ENCODE measurements at regions not wholly inside any gene's neighbourhood (a gene's known extent, or its start where the extent isn't known, plus 50 kb on each side); places are given as distances from the start of the nearest gene placed in this dataset.

GRCh38 chr6:130600880-130601341 is 226.3 kb upstream of the SMLR1 start:
- DNase-seq, result no peak
- intact Hi-C loops (cut with micrococcal nuclease), result no loop called here
- Mint-ChIP-seq H3K9me3 (peaks cover 4% of the 10 kb centered on the region), H3K27me3 (no peaks in the 10 kb centered on the region), H3K27ac (no peak overlapping the region), H3K4me3 (no peak overlapping the region), H3K36me3 (ENCODE audit: low read depth) (no peaks in the 10 kb centered on the region), H3K4me1 (ENCODE audit: low read depth) (peaks cover 12% of the 10 kb centered on the region)
- no peak for ATAC-seq
- ChIA-PET POLR2A (interaction anchor here (1.0 kb wide), 1 partner anchor 25 kb away, joined by 3 read pairs; no protein-coding TSS in a partner anchor), CTCF (interaction anchor here (0.9 kb wide), 1 partner anchor 134 kb away, joined by 3 read pairs; no protein-coding TSS in a partner anchor)
- no peak for TF ChIP-seq CTCF (IDR thresholded peaks at IDR 0.05)

GRCh38 chr6:130602151-130602770 is 224.9 kb upstream of the SMLR1 start:
- H3K27me3 Mint-ChIP-seq, result no peaks in the 10 kb centered on the region
- ChIA-PET POLR2A (interaction anchor here (1.0 kb wide), 1 partner anchor 26 kb away, joined by 3 read pairs; no protein-coding TSS in a partner anchor), CTCF (no interaction called here)
- no peak overlapping the region for H3K4me3 Mint-ChIP-seq
- intact Hi-C loops (cut with micrococcal nuclease), result no loop called here
- H3K36me3 Mint-ChIP-seq (ENCODE audit: low read depth), result no peaks in the 10 kb centered on the region
- TF ChIP-seq CTCF (IDR thresholded peaks at IDR 0.05), result no peak
- peaks cover 4% of the 10 kb centered on the region for H3K9me3 Mint-ChIP-seq
- DNase-seq (peak; percentile 12), ATAC-seq (peak; percentile 91)
- H3K27ac Mint-ChIP-seq, result peak overlapping the region; percentile 26
- peaks cover 12% of the 10 kb centered on the region for H3K4me1 Mint-ChIP-seq (ENCODE audit: low read depth)

- H3K27me3 Mint-ChIP-seq, result no peaks in the 10 kb centered on the region
- peaks cover 4% of the 10 kb centered on the region for H3K9me3 Mint-ChIP-seq
- no peaks in the 10 kb centered on the region for H3K36me3 Mint-ChIP-seq (ENCODE audit: low read depth)
- DNase-seq, result no peak
- ChIA-PET POLR2A (no interaction called here), CTCF (no interaction called here)
- no peak for ATAC-seq
- H3K4me1 Mint-ChIP-seq (ENCODE audit: low read depth), result peaks cover 12% of the 10 kb centered on the region
- intact Hi-C loops (cut with micrococcal nuclease), result no loop called here
- H3K4me3 Mint-ChIP-seq, result no peak overlapping the region
- TF ChIP-seq CTCF (IDR thresholded peaks at IDR 0.05), result no peak
- H3K27ac Mint-ChIP-seq, result no peak overlapping the region
Observed at GRCh38 chr6:130603391-130603790, 223.8 kb upstream of the SMLR1 start.

GRCh38 chr6:130604841-130605399 is 222.3 kb upstream of the SMLR1 start:
- POLR2A ChIA-PET, result no interaction called here

More at GRCh38 chr6:130604841-130605399, 222.3 kb upstream of the SMLR1 start:
- CTCF ChIA-PET, result no interaction called here
- DNase-seq (no peak), ATAC-seq (no peak)
- TF ChIP-seq CTCF (IDR thresholded peaks at IDR 0.05), result no peak
- Mint-ChIP-seq H3K36me3 (ENCODE audit: low read depth) (no peaks in the 10 kb centered on the region), H3K4me1 (ENCODE audit: low read depth) (peaks cover 12% of the 10 kb centered on the region), H3K27me3 (no peaks in the 10 kb centered on the region), H3K4me3 (no peak overlapping the region), H3K9me3 (peaks cover 3% of the 10 kb centered on the region), H3K27ac (no peak overlapping the region)
- intact Hi-C loops (cut with micrococcal nuclease), result no loop called here

All from activated CD8-positive, alpha-beta T cell treated with anti-CD3 and anti-CD28 coated beads for 36 hours (primary cell).